K562 (cell line): ENCODE measurements at regions not wholly inside any gene's neighbourhood (a gene's known extent, or its start where the extent isn't known, plus 50 kb on each side); places are given as distances from the start of the nearest gene placed in this dataset.
A peak's percentile ranks its signal among the peaks of the same experiment; 100 is the strongest.

Source experiments
- ATAC-seq: fragments of 200-7000 bp; cut with Tn5 transposase; 3 replicates; pipeline ENCODE4 v1.9.1; 2020; ENCODE audit warnings: moderate library complexity
- BruUV-seq: library from RNA; stranded (reverse); fragments of 400-500 nt; replicated peaks from 2 replicates; lab custom pipeline; 2021; lab: Mats Ljungman, UMichigan
- CTCF ChIA-PET: fragments of 300-600 bp; formaldehyde crosslinking; extraction: SDS; loops from one replicate; lab custom pipeline; 2021; ENCODE audit warnings: low intra/inter-chr PET ratio; lab: Yijun Ruan, JAX
- POLR2A ChIA-PET: fragments of 300-600, 350-650 bp; sonication (Branson Sonifier 250); formaldehyde crosslinking; extraction: SDS; loops from one replicate; lab custom pipeline; 2021; ENCODE audit warnings: antibody characterized with exemption, inconsistent platforms; lab: Yijun Ruan, JAX
- DNase-seq, 4 experiments: peaks; one replicate each; pipeline versions ENCODE4 v3.0.0 to v3.0.0-alpha.2; 2011 to 2018; ENCODE audit warnings: low spot score in 3 of 4, mixed read lengths in 3 of 4; ENCODE audit errors: extremely low read depth in 1 of 4
- FAIRE-seq: peaks from 2 replicates; lab custom pipeline; 2011; peaks lifted over from hg19 to GRCh38; lab: Jason Lieb, UNC
- H2AFZ ChIP-seq: 2 replicates; pipeline ENCODE4 v1.6.0; 2011; ENCODE audit warnings: low read depth, low read length, control low read depth, inconsistent platforms
- H3K27ac ChIP-seq: fragments of 200-600 bp; 3 replicates; pipeline ENCODE4 v1.8.0; 2011; ENCODE audit warnings: low read depth, mild to moderate bottlenecking, control low read depth, inconsistent platforms, low read length, moderate library complexity, mixed read lengths; ENCODE audit errors: extremely low read depth
- H3K27me3 ChIP-seq, 2 experiments: fragments of 300-600 bp in 1 of 2; 2 replicates in 1 of 2; 3 replicates in 1 of 2; pipeline versions ENCODE4 v1.6.0 to v1.8.0; 2011; ENCODE audit warnings: inconsistent platforms in 2 of 2, low read length in 2 of 2, mild to moderate bottlenecking in 1 of 2, mixed read lengths in 1 of 2, moderate library complexity in 1 of 2; ENCODE audit not compliant: control insufficient read depth in 2 of 2, insufficient read depth in 2 of 2
- H3K36me3 ChIP-seq: fragments of 300-600 bp; 3 replicates; pipeline ENCODE4 v1.8.0; 2011; ENCODE audit warnings: mild to moderate bottlenecking, low read length, inconsistent platforms; ENCODE audit not compliant: control insufficient read depth, insufficient read depth
- H3K4me1 ChIP-seq, 2 experiments: fragments of 200-600 bp in 1 of 2; replicated peaks in 1 of 2; 2 replicates in 1 of 2; 3 replicates in 1 of 2; pipeline versions ENCODE4 v1.5.1 to v1.8.0; 2011; ENCODE audit warnings: inconsistent platforms in 2 of 2, low read length in 2 of 2, mild to moderate bottlenecking in 1 of 2, mixed read lengths in 1 of 2, moderate library complexity in 1 of 2; ENCODE audit not compliant: control insufficient read depth in 2 of 2, insufficient read depth in 2 of 2
- H3K4me2 ChIP-seq: 2 replicates; pipeline ENCODE4 v1.6.1; 2011; ENCODE audit warnings: low read length, control low read depth, inconsistent platforms, mixed read lengths; ENCODE audit not compliant: insufficient read depth
- H3K4me3 ChIP-seq: fragments of 200-600 bp; sonication (generic), shearing (Covaris generic); 2 replicates; pipeline ENCODE4 v1.5.1; 2016; ENCODE audit warnings: control low read depth, inconsistent platforms
- H3K79me2 ChIP-seq: fragments of 200-600 bp; 3 replicates; pipeline ENCODE4 v1.8.0; 2011; ENCODE audit warnings: low read length, inconsistent platforms; ENCODE audit not compliant: control insufficient read depth, insufficient read depth
- H3K9ac ChIP-seq, 2 experiments: 2 replicates each; pipeline versions ENCODE4 v1.6.0 to v1.6.1; 2011; ENCODE audit warnings: low read depth in 2 of 2, low read length in 2 of 2, control low read depth in 1 of 2, inconsistent platforms in 1 of 2, mild to moderate bottlenecking in 1 of 2, mixed read lengths in 1 of 2; ENCODE audit not compliant: insufficient read depth in 1 of 2
- H3K9me1 ChIP-seq: one replicate; pipeline ENCODE4 v1.6.0; 2011; ENCODE audit warnings: inconsistent platforms, mild to moderate bottlenecking, low read length, moderate library complexity; ENCODE audit not compliant: control insufficient read depth, insufficient read depth
- H3K9me3 ChIP-seq: replicated peaks from 2 replicates; pipeline ENCODE4 v1.5.1; 2011; ENCODE audit warnings: low read depth, low read length, inconsistent platforms; ENCODE audit not compliant: control insufficient read depth, insufficient read depth
- H4K20me1 ChIP-seq: replicated peaks from 2 replicates; pipeline ENCODE4 v1.6.1; 2011; ENCODE audit warnings: low read length, inconsistent platforms, mixed read lengths; ENCODE audit not compliant: control insufficient read depth, insufficient read depth
- CHCHD3 ChIP-seq: fragments of 250-450 bp; sonication (Bioruptor Pico); IDR thresholded peaks from 2 replicates; pipeline ENCODE4 v2.1.2; 2022; ENCODE audit warnings: mild to moderate bottlenecking
- RBM34 ChIP-seq: fragments of 200-400 bp; formaldehyde crosslinking; IDR thresholded peaks from 2 replicates; pipeline ENCODE4 v1.6.1; 2018; ENCODE audit warnings: low read length, borderline replicate concordance; ENCODE audit not compliant: insufficient read depth
- TBP ChIP-seq: optimal IDR thresholded peaks from 2 replicates; pipeline ENCODE3; 2011; ENCODE audit warnings: low read depth, low read length, improper control_type of control experiment
- ZBTB7A ChIP-seq: IDR thresholded peaks from 2 replicates; pipeline ENCODE4 v1.6.1; 2011; ENCODE audit warnings: low read depth, mild to moderate bottlenecking, low read length, moderate library complexity, borderline replicate concordance; ENCODE audit not compliant: control insufficient read depth
- ZNF316 ChIP-seq: fragments of 450-650 bp; IDR thresholded peaks from 2 replicates; pipeline ENCODE4 v1.6.1; 2016
- WGBS: fragments of 100-300 bp; shearing (Covaris generic); methylation state at CpG from one replicate; pipeline ENCODE4 v1.1.6; 2016; ENCODE audit warnings: low coverage, mixed read lengths; ENCODE audit not compliant: insufficient coverage; ENCODE audit errors: missing lambda C conversion rate; 5-methylcytosine and 5-hydroxymethylcytosine counted together
- in situ Hi-C: fragments of 300-500 bp; cut with MboI; formaldehyde crosslinking; loops from 4 replicates; pipeline ENCODE4 v1.15.0; 2018; ENCODE audit warnings: inconsistent platforms, mixed read lengths
- intact Hi-C: fragments of 100-400 bp; cut with micrococcal nuclease; formaldehyde crosslinking; loops from 2 replicates; pipeline ENCODE4 v1.14.2; 2022
- TF ChIP-seq, protein P1 (sequence below): fragments of 450-650 bp; IDR thresholded peaks from 2 replicates; pipeline ENCODE4 v1.6.1; 2017; ENCODE audit warnings: antibody characterized with exemption
- TF ChIP-seq, protein P2 (sequence below): fragments of 250-450 bp; sonication (Bioruptor Pico); IDR thresholded peaks from 2 replicates; pipeline ENCODE4 v1.8.0; 2021; ENCODE audit warnings: moderate library complexity, mild to moderate bottlenecking, inconsistent platforms

DNA sequence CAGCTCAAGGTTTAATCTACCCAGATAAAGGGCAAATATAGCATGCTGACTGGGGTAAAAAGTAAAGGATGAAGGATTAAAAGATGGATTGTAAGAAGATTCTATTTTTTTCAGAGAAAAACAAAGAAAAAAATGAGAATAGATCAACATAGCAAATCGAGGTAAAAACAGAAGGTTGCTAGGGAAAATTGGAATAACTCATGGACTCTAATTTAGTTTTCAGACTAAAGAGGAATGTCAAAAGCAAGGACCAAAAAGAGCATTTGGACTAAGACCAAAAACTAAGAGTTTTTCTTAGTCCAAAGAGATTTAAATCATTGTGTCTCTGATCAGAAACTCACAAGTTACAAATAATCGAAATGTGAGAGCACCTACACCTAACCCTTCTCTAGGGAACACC is 250.7 kb upstream of the PTPRD start (continued):
- TF ChIP-seq, protein P1, sequence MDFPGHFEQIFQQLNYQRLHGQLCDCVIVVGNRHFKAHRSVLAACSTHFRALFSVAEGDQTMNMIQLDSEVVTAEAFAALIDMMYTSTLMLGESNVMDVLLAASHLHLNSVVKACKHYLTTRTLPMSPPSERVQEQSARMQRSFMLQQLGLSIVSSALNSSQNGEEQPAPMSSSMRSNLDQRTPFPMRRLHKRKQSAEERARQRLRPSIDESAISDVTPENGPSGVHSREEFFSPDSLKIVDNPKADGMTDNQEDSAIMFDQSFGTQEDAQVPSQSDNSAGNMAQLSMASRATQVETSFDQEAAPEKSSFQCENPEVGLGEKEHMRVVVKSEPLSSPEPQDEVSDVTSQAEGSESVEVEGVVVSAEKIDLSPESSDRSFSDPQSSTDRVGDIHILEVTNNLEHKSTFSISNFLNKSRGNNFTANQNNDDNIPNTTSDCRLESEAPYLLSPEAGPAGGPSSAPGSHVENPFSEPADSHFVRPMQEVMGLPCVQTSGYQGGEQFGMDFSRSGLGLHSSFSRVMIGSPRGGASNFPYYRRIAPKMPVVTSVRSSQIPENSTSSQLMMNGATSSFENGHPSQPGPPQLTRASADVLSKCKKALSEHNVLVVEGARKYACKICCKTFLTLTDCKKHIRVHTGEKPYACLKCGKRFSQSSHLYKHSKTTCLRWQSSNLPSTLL = no peak
- TF ChIP-seq ZBTB7A (no peak), CHCHD3 (CRISPR knock-in tag) (no peak), TBP (no peak), RBM34 (no peak)

DNA sequence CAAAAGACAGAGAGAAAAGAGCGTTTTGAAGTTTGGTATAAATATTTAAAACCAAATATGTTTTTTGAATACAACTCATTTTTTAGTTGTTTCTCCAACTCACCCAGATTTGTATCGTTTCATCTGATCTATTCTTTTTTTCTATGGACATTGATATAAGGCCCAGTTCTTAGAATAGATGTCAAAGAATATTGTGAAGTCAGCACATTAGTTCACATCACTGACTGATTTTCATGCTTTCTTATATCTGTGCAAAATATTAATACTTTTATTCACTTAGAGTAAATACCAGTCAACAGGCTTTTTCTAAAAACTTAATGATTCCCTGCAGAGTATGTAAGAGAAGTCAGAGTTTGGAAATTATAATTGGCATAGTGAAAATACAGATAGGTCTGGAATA is 254.4 kb upstream of the PTPRD start:
- FAIRE-seq = no peak
- no peak for ATAC-seq

More for the DNA sequence above, 254.4 kb upstream of the PTPRD start:
- Histone ChIP-seq H3K4me3 (no peak overlapping the region), H3K9ac (no peak overlapping the region), H3K27ac (no peak overlapping the region), H3K4me2 (no peak overlapping the region), H4K20me1 (no peaks in the 10 kb centered on the region), H2AFZ (no peak overlapping the region), H3K36me3 (no peaks in the 10 kb centered on the region), H3K27me3 (no peaks in the 10 kb centered on the region), H3K4me1 (no peaks in the 10 kb centered on the region), H3K9me3 (no peaks in the 10 kb centered on the region), H3K9me1 (no peaks in the 10 kb centered on the region), H3K79me2 (no peaks in the 10 kb centered on the region)
- no TSS peak for BruUV-seq
- intact Hi-C loops = no loop called here
- in situ Hi-C loops = no loop called here
- peak; percentile 24; the same call in 1 of the 2 replicates for TF ChIP-seq ZNF316
- TF ChIP-seq, protein P2, sequence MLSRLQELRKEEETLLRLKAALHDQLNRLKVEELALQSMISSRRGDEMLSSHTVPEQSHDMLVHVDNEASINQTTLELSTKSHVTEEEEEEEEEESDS (CRISPR knock-in tag) = no peak
- ChIA-PET POLR2A (no interaction called here), CTCF (no interaction called here)
- no peak for DNase-seq
- WGBS = 0% methylated on average over 2 of the region's 2 CpGs
